ENCODE measurements at regions not wholly inside any gene's neighbourhood (a gene's known extent, or its start where the extent isn't known, plus 50 kb on each side); places are given as distances from the start of the nearest gene placed in this dataset.

DNA sequence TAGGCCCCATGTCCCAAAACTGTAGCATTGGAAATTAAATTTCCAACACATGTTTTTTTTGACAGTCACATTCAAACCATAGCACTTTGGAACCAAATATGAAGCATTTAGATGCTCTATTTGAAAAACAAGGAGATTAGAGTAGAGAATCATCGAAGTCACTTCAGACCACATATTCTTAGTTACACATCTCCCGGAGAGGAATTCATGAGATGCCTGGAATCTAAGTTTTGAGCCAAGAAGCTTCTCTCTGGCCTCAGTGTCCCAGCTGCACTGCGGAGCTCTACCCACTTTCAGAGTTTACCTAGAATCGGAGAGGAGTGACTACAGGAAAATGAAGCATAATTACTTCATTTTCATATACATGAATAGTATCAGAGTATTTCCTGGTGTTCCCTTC is 385.9 kb downstream of the TNS1 start:
- TF ChIP-seq, protein P1, sequence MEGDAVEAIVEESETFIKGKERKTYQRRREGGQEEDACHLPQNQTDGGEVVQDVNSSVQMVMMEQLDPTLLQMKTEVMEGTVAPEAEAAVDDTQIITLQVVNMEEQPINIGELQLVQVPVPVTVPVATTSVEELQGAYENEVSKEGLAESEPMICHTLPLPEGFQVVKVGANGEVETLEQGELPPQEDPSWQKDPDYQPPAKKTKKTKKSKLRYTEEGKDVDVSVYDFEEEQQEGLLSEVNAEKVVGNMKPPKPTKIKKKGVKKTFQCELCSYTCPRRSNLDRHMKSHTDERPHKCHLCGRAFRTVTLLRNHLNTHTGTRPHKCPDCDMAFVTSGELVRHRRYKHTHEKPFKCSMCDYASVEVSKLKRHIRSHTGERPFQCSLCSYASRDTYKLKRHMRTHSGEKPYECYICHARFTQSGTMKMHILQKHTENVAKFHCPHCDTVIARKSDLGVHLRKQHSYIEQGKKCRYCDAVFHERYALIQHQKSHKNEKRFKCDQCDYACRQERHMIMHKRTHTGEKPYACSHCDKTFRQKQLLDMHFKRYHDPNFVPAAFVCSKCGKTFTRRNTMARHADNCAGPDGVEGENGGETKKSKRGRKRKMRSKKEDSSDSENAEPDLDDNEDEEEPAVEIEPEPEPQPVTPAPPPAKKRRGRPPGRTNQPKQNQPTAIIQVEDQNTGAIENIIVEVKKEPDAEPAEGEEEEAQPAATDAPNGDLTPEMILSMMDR (IDR thresholded peaks at IDR 0.05): no peak
- no peak for TF ChIP-seq POLR2A (IDR thresholded peaks at IDR 0.05)
